ENCODE measurements at regions not wholly inside any gene's neighbourhood (a gene's known extent, or its start where the extent isn't known, plus 50 kb on each side); places are given as distances from the start of the nearest gene placed in this dataset.
A peak's percentile ranks its signal among the peaks of the same experiment; 100 is the strongest.

- no peaks in the 10 kb centered on the region for H3K9me3 ChIP-seq (ENCODE audit: control insufficient read depth, insufficient read depth, low read depth, low read length)
- H3K27ac ChIP-seq (ENCODE audit: low read length), result no peak overlapping the region
- H3K4me3 ChIP-seq (ENCODE audit: low read depth in 2 of 2, low read length in 2 of 2), result no peak overlapping the region
- no TSS peak for BruUV-seq (replicated peaks)
- in situ Hi-C loops (cut with HindIII; ENCODE audit: low pct_unique_long_range_greater_than_20kb, low sequenced_read_pairs), result no loop called here
- POLR2A ChIA-PET, result no interaction called here
- no peaks in the 10 kb centered on the region for H3K4me1 ChIP-seq (ENCODE audit: control insufficient read depth, insufficient read depth, low read length)
- ATAC-seq (no peak), DNase-seq (ENCODE audit: low read depth, low spot score) (no peak)
- no peaks in the 10 kb centered on the region for H3K36me3 ChIP-seq (ENCODE audit: control insufficient read depth, insufficient read depth, low read length)
- intact Hi-C loops (cut with micrococcal nuclease; ENCODE audit: unreplicated experiment), result no loop called here
- TF ChIP-seq TCF7L2 (IDR thresholded peaks at IDR 0.05; ENCODE audit: low read depth, low read length) (no peak), SIN3A (IDR thresholded peaks at IDR 0.05; ENCODE audit: borderline replicate concordance, insufficient read depth, low read depth, low read length) (no peak), CTCF (IDR thresholded peaks at IDR 0.05) (no peak), REST (IDR thresholded peaks at IDR 0.05; ENCODE audit: insufficient read depth in 1 of 2, low read depth in 2 of 2, low read length in 1 of 2) (no peak), POLR2AphosphoS5 (IDR thresholded peaks at IDR 0.05; ENCODE audit: low read depth, low read length) (no peak)
- CTCF ChIA-PET, result no interaction called here
- no peaks in the 10 kb centered on the region for H3K27me3 ChIP-seq (ENCODE audit: control insufficient read depth, insufficient read depth, low read length)
Observed at GRCh38 chr4:110902500-110902899, 279.6 kb upstream of the PITX2 start.

DNA sequence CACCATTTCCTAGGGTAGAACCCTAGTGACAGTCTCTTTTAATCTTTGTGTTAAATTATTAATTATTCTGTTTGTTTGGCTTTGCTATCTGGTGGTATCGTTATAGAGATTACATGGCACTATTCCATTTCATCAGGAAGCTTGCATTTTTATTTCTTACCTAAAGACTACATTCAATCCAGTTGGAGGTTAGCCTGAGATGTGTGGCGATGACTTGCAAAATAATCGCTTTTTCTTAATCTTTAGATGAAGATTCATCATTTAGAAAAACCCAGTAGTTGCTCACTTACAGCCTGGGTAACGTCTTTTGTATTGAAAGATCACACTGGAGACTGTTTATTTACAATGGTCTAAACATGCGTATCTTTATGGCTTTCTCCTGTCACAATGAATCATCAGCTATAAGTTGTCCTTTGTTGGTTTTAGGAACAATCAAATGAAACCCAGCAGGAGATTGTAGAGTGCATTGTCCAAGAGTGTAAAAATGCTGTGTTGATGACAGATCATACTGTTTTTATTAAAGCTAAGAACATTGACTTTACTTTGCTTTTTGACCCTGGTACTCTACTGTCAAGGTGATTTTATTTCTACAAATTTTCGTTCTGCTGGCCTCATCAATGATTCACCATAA, 281.7 kb upstream of the PITX2 start:
- no peaks in the 10 kb centered on the region for H3K9me3 ChIP-seq (ENCODE audit: control insufficient read depth, insufficient read depth, low read depth, low read length)
- BruUV-seq (replicated peaks), result no TSS peak
- ChIA-PET POLR2A (no interaction called here), CTCF (no interaction called here)
- H3K27me3 ChIP-seq (ENCODE audit: control insufficient read depth, insufficient read depth, low read length), result no peaks in the 10 kb centered on the region
- 0 out of 2 replicates have a peak, but pooled peaks have one; percentile 25 for TF ChIP-seq TCF7L2 (IDR thresholded peaks at IDR 0.05; ENCODE audit: low read depth, low read length)
- no peak for TF ChIP-seq REST (IDR thresholded peaks at IDR 0.05; ENCODE audit: insufficient read depth in 1 of 2, low read depth in 2 of 2, low read length in 1 of 2)
- TF ChIP-seq POLR2AphosphoS5 (IDR thresholded peaks at IDR 0.05; ENCODE audit: low read depth, low read length), result no peak
- H3K4me3 ChIP-seq (ENCODE audit: low read depth in 2 of 2, low read length in 2 of 2), result no peak overlapping the region
- no peak for DNase-seq (ENCODE audit: low read depth, low spot score)
- no peak for ATAC-seq
- H3K4me1 ChIP-seq (ENCODE audit: control insufficient read depth, insufficient read depth, low read length), result no peaks in the 10 kb centered on the region
- in situ Hi-C loops (cut with HindIII; ENCODE audit: low pct_unique_long_range_greater_than_20kb, low sequenced_read_pairs) (no loop called here), intact Hi-C loops (cut with micrococcal nuclease; ENCODE audit: unreplicated experiment) (no loop called here)
- H3K36me3 ChIP-seq (ENCODE audit: control insufficient read depth, insufficient read depth, low read length), result no peaks in the 10 kb centered on the region
- H3K27ac ChIP-seq (ENCODE audit: low read length), result no peak overlapping the region
